ENCODE measurements at regions not wholly inside any gene's neighbourhood (a gene's known extent, or its start where the extent isn't known, plus 50 kb on each side); places are given as distances from the start of the nearest gene placed in this dataset.

DNA sequence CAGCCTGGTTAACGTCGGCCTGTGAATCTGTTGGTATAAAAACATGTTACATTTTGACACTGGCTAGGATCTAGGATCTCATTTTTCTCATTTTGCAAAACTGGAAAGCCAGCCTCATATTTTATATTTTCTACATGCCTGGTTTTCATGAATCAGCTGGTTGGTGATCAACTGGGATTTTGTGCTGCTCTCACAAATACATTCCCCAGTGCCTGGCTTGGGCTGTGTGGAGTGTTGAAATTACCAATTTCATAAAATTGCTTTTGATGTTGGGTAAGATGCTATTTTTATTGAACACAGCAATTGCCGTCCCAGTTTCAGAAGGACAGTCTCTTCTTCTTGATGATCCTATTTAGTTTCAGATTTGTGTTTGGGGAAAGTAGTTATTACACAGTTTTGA lies 604.3 kb downstream of the TAFA4 start:
- no peaks in the 10 kb centered on the region for H3K9me3 ChIP-seq
- 85% methylated on average over 3 of the region's 3 CpGs for WGBS
- no peak for DNase-seq (ENCODE audit: extremely low spot score)
- H3K27me3 ChIP-seq = no peaks in the 10 kb centered on the region
- intact Hi-C loops (cut with DNase I) = no loop called here
- TF ChIP-seq EP300 (IDR thresholded peaks at IDR 0.05) (no peak), POLR2AphosphoS5 (IDR thresholded peaks at IDR 0.05) (no peak), POLR2A (IDR thresholded peaks at IDR 0.05; ENCODE audit: low read depth) (no peak)
- TF ChIP-seq, protein P1, sequence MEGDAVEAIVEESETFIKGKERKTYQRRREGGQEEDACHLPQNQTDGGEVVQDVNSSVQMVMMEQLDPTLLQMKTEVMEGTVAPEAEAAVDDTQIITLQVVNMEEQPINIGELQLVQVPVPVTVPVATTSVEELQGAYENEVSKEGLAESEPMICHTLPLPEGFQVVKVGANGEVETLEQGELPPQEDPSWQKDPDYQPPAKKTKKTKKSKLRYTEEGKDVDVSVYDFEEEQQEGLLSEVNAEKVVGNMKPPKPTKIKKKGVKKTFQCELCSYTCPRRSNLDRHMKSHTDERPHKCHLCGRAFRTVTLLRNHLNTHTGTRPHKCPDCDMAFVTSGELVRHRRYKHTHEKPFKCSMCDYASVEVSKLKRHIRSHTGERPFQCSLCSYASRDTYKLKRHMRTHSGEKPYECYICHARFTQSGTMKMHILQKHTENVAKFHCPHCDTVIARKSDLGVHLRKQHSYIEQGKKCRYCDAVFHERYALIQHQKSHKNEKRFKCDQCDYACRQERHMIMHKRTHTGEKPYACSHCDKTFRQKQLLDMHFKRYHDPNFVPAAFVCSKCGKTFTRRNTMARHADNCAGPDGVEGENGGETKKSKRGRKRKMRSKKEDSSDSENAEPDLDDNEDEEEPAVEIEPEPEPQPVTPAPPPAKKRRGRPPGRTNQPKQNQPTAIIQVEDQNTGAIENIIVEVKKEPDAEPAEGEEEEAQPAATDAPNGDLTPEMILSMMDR (IDR thresholded peaks at IDR 0.05) = no peak
- no peak overlapping the region for H3K4me3 ChIP-seq
- no peak overlapping the region for H3K27ac ChIP-seq (replicated peaks in 1 of 4)
- no peaks in the 10 kb centered on the region for H3K4me1 ChIP-seq
- no peaks in the 10 kb centered on the region for H3K36me3 ChIP-seq

DNA sequence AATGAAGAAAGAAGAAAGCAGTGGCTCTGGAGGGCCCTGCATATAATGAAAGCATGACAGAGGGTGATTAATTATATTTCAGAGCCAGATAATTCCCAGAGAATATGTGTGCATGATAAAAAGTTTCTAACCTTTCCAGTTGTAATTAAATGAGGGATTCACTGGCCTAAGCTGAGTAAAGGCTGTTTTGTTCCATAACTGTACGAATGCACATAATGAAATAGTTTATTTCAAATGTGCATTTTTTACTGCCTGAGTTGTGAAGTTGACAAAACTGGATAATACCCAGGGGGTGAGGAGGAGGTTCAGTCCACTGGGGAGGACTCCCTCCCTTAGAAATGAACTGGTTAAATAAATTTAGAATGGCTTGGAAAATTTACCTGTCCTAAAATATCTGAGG lies 616.4 kb downstream of the TAFA4 start:
- TF ChIP-seq POLR2A (IDR thresholded peaks at IDR 0.05; ENCODE audit: low read depth) = no peak
- TF ChIP-seq, protein P1 (IDR thresholded peaks at IDR 0.05) = no peak
- no peak for TF ChIP-seq POLR2AphosphoS5 (IDR thresholded peaks at IDR 0.05)
- no peak for TF ChIP-seq EP300 (IDR thresholded peaks at IDR 0.05)
- no peaks in the 10 kb centered on the region for H3K9me3 ChIP-seq
- no peaks in the 10 kb centered on the region for H3K27me3 ChIP-seq
- DNase-seq (ENCODE audit: extremely low spot score) = no peak
- no peak overlapping the region for H3K27ac ChIP-seq (replicated peaks in 1 of 4)
- H3K36me3 ChIP-seq = no peaks in the 10 kb centered on the region
- no peaks in the 10 kb centered on the region for H3K4me1 ChIP-seq
- 76% methylated on average over 1 of the region's 1 CpG for WGBS
- H3K4me3 ChIP-seq = no peak overlapping the region
- intact Hi-C loops (cut with DNase I) = no loop called here

DNA sequence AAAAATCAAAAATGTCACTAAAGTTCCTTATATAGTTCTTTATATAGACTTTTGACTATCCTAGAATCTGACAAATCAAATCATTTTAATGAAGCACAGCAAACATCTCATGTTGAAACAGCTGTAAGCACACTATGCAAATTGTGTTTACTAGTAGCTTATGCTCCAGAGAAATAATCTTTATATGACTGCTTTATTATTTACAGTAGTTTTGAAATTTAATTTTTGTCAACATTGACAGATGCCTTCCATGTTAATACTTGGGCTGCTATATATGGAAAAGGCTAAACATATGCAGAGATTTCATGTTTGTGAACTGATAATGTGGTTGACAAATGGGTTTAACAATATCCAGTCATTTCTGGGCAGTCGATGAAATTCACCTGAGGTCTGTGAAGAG lies 616.8 kb downstream of the TAFA4 start:
- DNase-seq (ENCODE audit: extremely low spot score) = no peak
- Histone ChIP-seq H3K4me1 (no peaks in the 10 kb centered on the region), H3K4me3 (no peak overlapping the region), H3K9me3 (no peaks in the 10 kb centered on the region), H3K36me3 (no peaks in the 10 kb centered on the region), H3K27ac (replicated peaks in 1 of 4) (no peak overlapping the region), H3K27me3 (no peaks in the 10 kb centered on the region)
- intact Hi-C loops (cut with DNase I) = no loop called here
- 59% methylated on average over 1 of the region's 1 CpG for WGBS
- TF ChIP-seq POLR2AphosphoS5 (IDR thresholded peaks at IDR 0.05) (no peak), EP300 (IDR thresholded peaks at IDR 0.05) (no peak), POLR2A (IDR thresholded peaks at IDR 0.05; ENCODE audit: low read depth) (no peak)
- TF ChIP-seq, protein P1 (IDR thresholded peaks at IDR 0.05) = no peak

DNA sequence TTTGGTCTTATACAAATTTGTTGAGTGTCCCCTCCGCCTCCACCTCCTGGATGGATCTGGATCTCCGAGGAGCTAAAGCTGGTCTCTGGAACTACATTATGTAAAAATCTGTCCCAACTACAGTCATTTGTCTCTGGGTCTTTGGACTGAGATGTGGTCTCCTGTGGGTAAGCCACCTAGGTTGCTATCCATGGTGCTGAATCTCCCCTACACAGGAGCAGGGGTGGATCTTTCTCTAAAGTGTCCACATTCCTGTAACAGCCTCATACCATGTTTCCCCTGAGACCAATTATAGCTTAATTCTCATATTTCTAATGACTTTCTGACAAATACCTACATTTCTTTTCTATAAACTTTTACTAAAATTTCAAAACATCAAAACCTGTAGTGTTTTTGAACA lies 625.8 kb downstream of the TAFA4 start:
- WGBS = 91% methylated on average over 2 of the region's 2 CpGs
- H3K4me1 ChIP-seq = no peaks in the 10 kb centered on the region
- H3K9me3 ChIP-seq = no peaks in the 10 kb centered on the region
- no peak for TF ChIP-seq POLR2AphosphoS5 (IDR thresholded peaks at IDR 0.05)
- TF ChIP-seq, protein P1 (IDR thresholded peaks at IDR 0.05) = no peak
- TF ChIP-seq POLR2A (IDR thresholded peaks at IDR 0.05; ENCODE audit: low read depth) = no peak
- TF ChIP-seq EP300 (IDR thresholded peaks at IDR 0.05) = no peak
- no peaks in the 10 kb centered on the region for H3K36me3 ChIP-seq
- H3K27me3 ChIP-seq = no peaks in the 10 kb centered on the region
- H3K27ac ChIP-seq (replicated peaks in 1 of 4) = no peak overlapping the region
- no peak for DNase-seq (ENCODE audit: extremely low spot score)
- H3K4me3 ChIP-seq = no peak overlapping the region
- intact Hi-C loops (cut with DNase I) = no loop called here

DNA sequence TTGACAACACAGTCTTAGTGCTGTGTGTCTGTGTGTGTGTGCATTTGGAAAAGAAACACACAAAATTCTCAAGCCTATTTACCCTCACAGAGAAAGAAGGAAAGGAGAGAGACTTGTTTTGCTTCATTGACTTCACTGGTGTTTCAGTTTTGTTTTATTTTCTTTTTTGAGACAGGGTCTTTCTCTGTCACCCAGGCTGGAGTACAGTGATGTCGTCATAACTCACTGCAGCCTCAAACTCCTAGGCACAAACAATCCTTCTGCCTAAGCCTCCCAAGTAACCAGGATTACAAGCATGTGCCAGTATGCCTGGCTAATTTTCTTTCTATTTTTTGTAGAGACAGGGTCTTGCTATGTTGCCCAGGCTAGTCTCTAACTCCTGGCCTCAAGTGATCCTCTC lies 636.9 kb downstream of the TAFA4 start:
- Histone ChIP-seq H3K27me3 (no peaks in the 10 kb centered on the region), H3K36me3 (no peaks in the 10 kb centered on the region), H3K27ac (replicated peaks in 1 of 4) (no peak overlapping the region), H3K4me1 (no peaks in the 10 kb centered on the region), H3K4me3 (no peak overlapping the region), H3K9me3 (no peaks in the 10 kb centered on the region)
- 89% methylated on average over 1 of the region's 1 CpG for WGBS
- DNase-seq (ENCODE audit: extremely low spot score) = peak; percentile 12
- TF ChIP-seq POLR2AphosphoS5 (IDR thresholded peaks at IDR 0.05) (no peak), EP300 (IDR thresholded peaks at IDR 0.05) (no peak), POLR2A (IDR thresholded peaks at IDR 0.05; ENCODE audit: low read depth) (no peak)
- TF ChIP-seq, protein P1 (IDR thresholded peaks at IDR 0.05) = no peak
- intact Hi-C loops (cut with DNase I) = no loop called here
